AG04450 (cell line): ENCODE measurements at regions not wholly inside any gene's neighbourhood (a gene's known extent, or its start where the extent isn't known, plus 50 kb on each side); places are given as distances from the start of the nearest gene placed in this dataset.

Experiments
- CTCF ChIA-PET: fragments of 300-600, 350-600 bp; formaldehyde crosslinking; extraction: SDS; loops from one replicate; lab custom pipeline; 2022; ENCODE audit warnings: antibody characterized with exemption, inconsistent platforms; lab: Charles Lee
- POLR2A ChIA-PET: fragments of 350-600 bp; formaldehyde crosslinking; extraction: SDS; loops from one replicate; lab custom pipeline; 2021; ENCODE audit warnings: antibody characterized with exemption, inconsistent platforms; lab: Yijun Ruan, JAX
- DNase-seq: peaks from one replicate; pipeline ENCODE4 v3.0.0-alpha.2; 2011; ENCODE audit warnings: low read depth, low spot score
- H3K27ac ChIP-seq: one replicate; pipeline ENCODE4 v1.5.1; 2012; ENCODE audit warnings: low read depth, low read length, control low read depth
- H3K27me3 ChIP-seq: one replicate; pipeline ENCODE4 v1.6.0; 2012; ENCODE audit warnings: low read length; ENCODE audit not compliant: control insufficient read depth, insufficient read depth
- H3K4me3 ChIP-seq: 2 replicates; pipeline ENCODE4 v1.5.1; 2011; ENCODE audit warnings: mild to moderate bottlenecking, low read depth, low read length, control low read depth
- H3K9me3 ChIP-seq: 2 replicates; pipeline ENCODE4 v1.5.1; 2012; ENCODE audit warnings: low read length; ENCODE audit not compliant: control insufficient read depth, insufficient read depth
- CTCF ChIP-seq: IDR thresholded peaks from 2 replicates; pipeline ENCODE4 v1.5.1; 2011; ENCODE audit warnings: low read depth, low read length, control low read depth, inconsistent platforms

DNA sequence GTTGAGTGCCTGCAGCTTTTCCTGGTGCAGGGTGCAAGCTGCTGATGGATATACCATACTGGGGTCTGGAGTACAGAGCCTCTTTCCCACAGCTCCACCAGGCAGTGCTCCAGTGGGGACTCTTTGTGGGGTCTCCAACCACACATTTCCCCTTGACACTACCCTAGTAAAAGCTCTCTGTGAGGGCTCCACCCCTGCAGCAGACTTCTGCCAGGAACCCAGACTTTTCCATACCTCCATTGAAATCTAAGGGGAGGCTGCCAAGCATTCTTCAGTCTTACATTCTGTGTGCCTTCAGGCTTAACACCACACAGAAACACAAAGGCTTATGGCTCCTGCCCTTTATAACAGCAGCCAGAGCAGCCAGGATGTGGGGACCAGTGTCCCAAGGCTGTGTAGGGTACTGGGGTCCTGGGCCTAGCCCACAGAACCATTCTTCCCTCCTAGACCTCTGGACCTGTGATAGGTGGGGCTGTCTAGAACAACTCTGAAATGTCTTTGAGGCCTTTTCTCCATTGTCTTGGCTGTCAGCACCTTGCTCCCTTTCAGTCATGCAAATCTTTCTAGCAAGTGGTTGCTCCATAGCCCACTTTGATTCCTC lies 65.7 kb downstream of the TBXT start:
- H3K27me3 ChIP-seq: peaks cover 8% of the 10 kb centered on the region
- H3K9me3 ChIP-seq: peaks cover 9% of the 10 kb centered on the region
- H3K27ac ChIP-seq: no peak overlapping the region
- DNase-seq: no peak
- ChIA-PET CTCF (interaction anchor here (0.6 to 1.1 kb wide), 2 partner anchors 218 to 220 kb away, joined by 3 read pairs; no protein-coding TSS in a partner anchor), POLR2A (no interaction called here)
- no peak for TF ChIP-seq CTCF
- H3K4me3 ChIP-seq: no peak overlapping the region

- Histone ChIP-seq H3K4me3 (peak overlapping the region; percentile 42), H3K27ac (no peak overlapping the region), H3K27me3 (peaks cover 8% of the 10 kb centered on the region), H3K9me3 (peaks cover 9% of the 10 kb centered on the region)
- DNase-seq: peak; percentile 59
- TF ChIP-seq CTCF: peak; percentile 97
- POLR2A ChIA-PET: no interaction called here
- CTCF ChIA-PET: interaction anchor here (0.6 to 3.9 kb wide), 22 partner anchors 8 to 791 kb away, joined by 3 to 36 read pairs (median 4); no protein-coding TSS in a partner anchor
These were observed 69.6 kb downstream of the TBXT start for GRCh38 chr6:166097914-166098522.

- Histone ChIP-seq H3K27me3 (no peaks in the 10 kb centered on the region), H3K27ac (no peak overlapping the region), H3K4me3 (no peak overlapping the region), H3K9me3 (no peaks in the 10 kb centered on the region)
- CTCF ChIA-PET: no interaction called here
- TF ChIP-seq CTCF: no peak
- POLR2A ChIA-PET: no interaction called here
- DNase-seq: no peak
These were observed 79.8 kb downstream of the TBXT start for GRCh38 chr6:166087852-166088251.

GRCh38 chr6:166087246-166087645 lies 80.4 kb downstream of the TBXT start:
- H3K4me3 ChIP-seq: no peak overlapping the region
- no peak overlapping the region for H3K27ac ChIP-seq
- H3K27me3 ChIP-seq: no peaks in the 10 kb centered on the region
- CTCF ChIA-PET: no interaction called here
- H3K9me3 ChIP-seq: no peaks in the 10 kb centered on the region
- POLR2A ChIA-PET: no interaction called here
- no peak for TF ChIP-seq CTCF
- DNase-seq: no peak

GRCh38 chr6:166085500-166085899 lies 82.2 kb downstream of the TBXT start:
- Histone ChIP-seq H3K9me3 (no peaks in the 10 kb centered on the region), H3K4me3 (no peak overlapping the region), H3K27ac (no peak overlapping the region), H3K27me3 (no peaks in the 10 kb centered on the region)
- TF ChIP-seq CTCF: no peak
- ChIA-PET POLR2A (no interaction called here), CTCF (no interaction called here)
- no peak for DNase-seq
